Liver (tissue), 3 donors: ENCODE measurements at regions not wholly inside any gene's neighbourhood (a gene's known extent, or its start where the extent isn't known, plus 50 kb on each side); places are given as distances from the start of the nearest gene placed in this dataset.

Experiments used
- CTCF ChIP-seq: fragments of 150-350 bp; IDR thresholded peaks from 2 replicates; pipeline ENCODE4 v1.5.1; 2017; ENCODE audit warnings: improper control_type of control experiment, low read depth, low read length; ENCODE audit not compliant: missing input control
- FOXA1 ChIP-seq: IDR thresholded peaks from 2 replicates; pipeline ENCODE4 v1.6.1; 2016; ENCODE audit warnings: antibody characterized with exemption
- GABPA ChIP-seq, 2 donors: IDR thresholded peaks in 1 of 2; conservative IDR thresholded peaks in 1 of 2; 2 replicates each; pipeline ENCODE4 v1.6.1; 2016; ENCODE audit warnings: antibody characterized with exemption in 2 of 2, mild to moderate bottlenecking in 1 of 2, moderate library complexity in 1 of 2
- RAD21 ChIP-seq, 2 donors: IDR thresholded peaks; 2 replicates each; pipeline ENCODE4 v1.6.1; 2016; ENCODE audit warnings: antibody characterized with exemption in 2 of 2, mild to moderate bottlenecking in 2 of 2
- REST ChIP-seq: IDR thresholded peaks from 2 replicates; pipeline ENCODE4 v1.6.1; 2016; ENCODE audit warnings: antibody characterized with exemption, mild to moderate bottlenecking
- TAF1 ChIP-seq: conservative IDR thresholded peaks from 2 replicates; pipeline ENCODE4 v1.6.1; 2016; ENCODE audit warnings: antibody characterized with exemption, mild to moderate bottlenecking
- YY1 ChIP-seq: IDR thresholded peaks from 2 replicates; pipeline ENCODE4 v1.6.1; 2016; ENCODE audit warnings: antibody characterized with exemption, mild to moderate bottlenecking
- TF ChIP-seq, protein P1 (sequence below): IDR thresholded peaks from 2 replicates; pipeline ENCODE4 v1.6.1; 2016; ENCODE audit warnings: antibody characterized with exemption
- donor health status: healthy.
- donor health status: healthy.

DNA sequence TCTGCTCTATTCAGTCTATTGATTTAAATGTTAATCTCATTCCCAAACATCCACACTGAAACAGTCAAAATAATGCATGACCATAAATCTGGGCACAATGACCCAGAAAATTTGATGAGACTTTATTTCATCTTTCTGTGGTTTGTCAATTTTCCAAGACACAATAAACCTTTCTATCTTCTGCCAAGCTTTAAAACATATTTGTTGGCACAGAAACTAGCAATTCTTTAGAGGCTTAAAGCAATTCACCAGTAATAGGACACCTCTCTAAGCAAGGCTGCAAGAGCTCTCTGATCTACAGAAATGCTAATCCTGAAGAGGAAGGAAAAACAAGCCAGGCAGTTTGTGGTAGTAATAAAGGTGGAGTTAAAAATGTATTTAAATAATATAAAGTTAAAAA lies 113.7 kb downstream of the FCRL5 start:
- TF ChIP-seq CTCF (no peak), GABPA (IDR thresholded peaks at IDR 0.05 in 1 of 2, conservative IDR thresholded peaks at IDR 0.05 in 1 of 2) (no peak), YY1 (no peak), TAF1 (no peak), FOXA1 (no peak), REST (no peak), RAD21 (IDR thresholded peaks at IDR 0.05) (no peak)
- TF ChIP-seq, protein P1, sequence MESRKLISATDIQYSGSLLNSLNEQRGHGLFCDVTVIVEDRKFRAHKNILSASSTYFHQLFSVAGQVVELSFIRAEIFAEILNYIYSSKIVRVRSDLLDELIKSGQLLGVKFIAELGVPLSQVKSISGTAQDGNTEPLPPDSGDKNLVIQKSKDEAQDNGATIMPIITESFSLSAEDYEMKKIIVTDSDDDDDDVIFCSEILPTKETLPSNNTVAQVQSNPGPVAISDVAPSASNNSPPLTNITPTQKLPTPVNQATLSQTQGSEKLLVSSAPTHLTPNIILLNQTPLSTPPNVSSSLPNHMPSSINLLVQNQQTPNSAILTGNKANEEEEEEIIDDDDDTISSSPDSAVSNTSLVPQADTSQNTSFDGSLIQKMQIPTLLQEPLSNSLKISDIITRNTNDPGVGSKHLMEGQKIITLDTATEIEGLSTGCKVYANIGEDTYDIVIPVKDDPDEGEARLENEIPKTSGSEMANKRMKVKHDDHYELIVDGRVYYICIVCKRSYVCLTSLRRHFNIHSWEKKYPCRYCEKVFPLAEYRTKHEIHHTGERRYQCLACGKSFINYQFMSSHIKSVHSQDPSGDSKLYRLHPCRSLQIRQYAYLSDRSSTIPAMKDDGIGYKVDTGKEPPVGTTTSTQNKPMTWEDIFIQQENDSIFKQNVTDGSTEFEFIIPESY, result no peak
